ENCODE measurements at regions not wholly inside any gene's neighbourhood (a gene's known extent, or its start where the extent isn't known, plus 50 kb on each side); places are given as distances from the start of the nearest gene placed in this dataset.

DNA sequence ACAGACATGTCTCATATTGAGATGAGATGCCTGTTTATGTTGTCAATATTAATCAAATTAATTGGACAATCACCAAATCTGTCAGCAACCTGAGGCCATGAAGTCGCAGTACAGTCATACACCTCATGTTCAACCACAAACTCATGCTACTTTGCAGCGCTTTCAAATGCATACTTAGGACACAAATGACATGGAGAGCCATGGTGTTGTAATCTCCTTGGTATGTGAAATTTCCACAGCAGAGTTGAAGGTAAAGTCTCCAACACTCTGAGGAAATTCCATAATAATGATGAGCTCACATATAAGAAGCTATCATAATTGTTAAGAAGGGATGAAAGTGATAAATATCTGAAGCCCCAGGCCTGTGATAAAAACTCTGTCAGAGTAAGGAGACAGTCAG, 873.9 kb downstream of the MCTP2 start:
- Histone ChIP-seq H3K4me3 (no peak overlapping the region), H3K9me3 (replicated peaks in 1 of 3) (no peaks in the 10 kb centered on the region), H3K27me3 (no peaks in the 10 kb centered on the region), H3K36me3 (replicated peaks in 1 of 2) (no peaks in the 10 kb centered on the region), H3K4me1 (replicated peaks in 1 of 2) (no peaks in the 10 kb centered on the region), H3K27ac (no peak overlapping the region)
- no peak for DNase-seq
- 82 to 95% (median 92%) methylated on average over 2 of the region's 2 CpGs for WGBS, 4 donors
- TF ChIP-seq POLR2A (IDR thresholded peaks at IDR 0.05): no peak
- TF ChIP-seq, protein P1, sequence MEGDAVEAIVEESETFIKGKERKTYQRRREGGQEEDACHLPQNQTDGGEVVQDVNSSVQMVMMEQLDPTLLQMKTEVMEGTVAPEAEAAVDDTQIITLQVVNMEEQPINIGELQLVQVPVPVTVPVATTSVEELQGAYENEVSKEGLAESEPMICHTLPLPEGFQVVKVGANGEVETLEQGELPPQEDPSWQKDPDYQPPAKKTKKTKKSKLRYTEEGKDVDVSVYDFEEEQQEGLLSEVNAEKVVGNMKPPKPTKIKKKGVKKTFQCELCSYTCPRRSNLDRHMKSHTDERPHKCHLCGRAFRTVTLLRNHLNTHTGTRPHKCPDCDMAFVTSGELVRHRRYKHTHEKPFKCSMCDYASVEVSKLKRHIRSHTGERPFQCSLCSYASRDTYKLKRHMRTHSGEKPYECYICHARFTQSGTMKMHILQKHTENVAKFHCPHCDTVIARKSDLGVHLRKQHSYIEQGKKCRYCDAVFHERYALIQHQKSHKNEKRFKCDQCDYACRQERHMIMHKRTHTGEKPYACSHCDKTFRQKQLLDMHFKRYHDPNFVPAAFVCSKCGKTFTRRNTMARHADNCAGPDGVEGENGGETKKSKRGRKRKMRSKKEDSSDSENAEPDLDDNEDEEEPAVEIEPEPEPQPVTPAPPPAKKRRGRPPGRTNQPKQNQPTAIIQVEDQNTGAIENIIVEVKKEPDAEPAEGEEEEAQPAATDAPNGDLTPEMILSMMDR (IDR thresholded peaks at IDR 0.05): no peak
- intact Hi-C loops (cut with DNase I): no loop called here

DNA sequence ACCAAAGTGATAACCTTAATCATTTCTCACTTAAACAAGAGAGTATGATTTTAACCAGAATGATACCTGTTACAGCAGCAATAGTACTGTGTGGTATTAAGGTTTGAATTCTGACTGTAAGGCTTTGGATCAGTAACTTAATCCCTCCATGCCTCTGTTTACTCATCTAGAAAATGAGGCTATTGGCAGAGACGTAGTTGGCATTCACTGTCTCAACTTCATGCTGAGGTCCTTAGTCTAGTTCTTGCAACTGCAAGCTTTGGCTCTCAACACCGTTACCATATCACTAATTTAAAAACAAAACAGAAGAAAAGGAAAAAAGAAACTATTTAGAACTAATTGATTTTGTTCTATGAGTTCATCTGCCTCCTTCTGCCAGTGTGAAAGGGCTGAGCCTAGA, 875.4 kb downstream of the MCTP2 start:
- no peak for DNase-seq
- Histone ChIP-seq H3K9me3 (replicated peaks in 1 of 3) (no peaks in the 10 kb centered on the region), H3K27me3 (no peaks in the 10 kb centered on the region), H3K27ac (no peak overlapping the region), H3K36me3 (replicated peaks in 1 of 2) (no peaks in the 10 kb centered on the region), H3K4me3 (no peak overlapping the region), H3K4me1 (replicated peaks in 1 of 2) (no peaks in the 10 kb centered on the region)
- TF ChIP-seq POLR2A (IDR thresholded peaks at IDR 0.05): no peak
- TF ChIP-seq, protein P1 (IDR thresholded peaks at IDR 0.05): no peak
- WGBS, 4 donors: 74 to 83% (median 78%) methylated on average over 2 of the region's 2 CpGs
- intact Hi-C loops (cut with DNase I): no loop called here

DNA sequence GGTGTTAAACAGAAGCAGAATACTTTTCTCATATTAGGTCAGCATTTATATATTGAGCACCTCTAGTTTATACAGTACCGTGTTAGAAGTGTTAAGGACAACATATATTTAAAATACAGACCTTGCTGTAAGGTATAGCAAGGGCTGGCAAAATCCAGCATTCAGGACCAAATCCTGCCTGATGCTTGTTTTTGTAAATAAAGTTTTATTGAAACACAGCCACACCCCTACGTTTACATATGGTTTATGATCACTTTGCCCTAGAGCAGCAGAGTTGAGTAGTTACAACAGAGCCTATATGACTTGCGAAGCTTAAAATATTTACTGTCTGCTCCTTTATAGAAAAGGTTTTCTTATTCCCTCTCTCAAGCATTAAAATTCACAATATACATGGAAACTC, 877.3 kb downstream of the MCTP2 start:
- Histone ChIP-seq H3K27me3 (no peaks in the 10 kb centered on the region), H3K36me3 (replicated peaks in 1 of 2) (no peaks in the 10 kb centered on the region), H3K4me1 (replicated peaks in 1 of 2) (no peaks in the 10 kb centered on the region), H3K27ac (no peak overlapping the region), H3K4me3 (no peak overlapping the region), H3K9me3 (replicated peaks in 1 of 3) (no peaks in the 10 kb centered on the region)
- no peak for DNase-seq
- intact Hi-C loops (cut with DNase I): no loop called here
- 65 to 83% (median 76%) methylated on average over 3 of the region's 3 CpGs for WGBS, 4 donors
- TF ChIP-seq POLR2A (IDR thresholded peaks at IDR 0.05): no peak
- TF ChIP-seq, protein P1 (IDR thresholded peaks at IDR 0.05): no peak

DNA sequence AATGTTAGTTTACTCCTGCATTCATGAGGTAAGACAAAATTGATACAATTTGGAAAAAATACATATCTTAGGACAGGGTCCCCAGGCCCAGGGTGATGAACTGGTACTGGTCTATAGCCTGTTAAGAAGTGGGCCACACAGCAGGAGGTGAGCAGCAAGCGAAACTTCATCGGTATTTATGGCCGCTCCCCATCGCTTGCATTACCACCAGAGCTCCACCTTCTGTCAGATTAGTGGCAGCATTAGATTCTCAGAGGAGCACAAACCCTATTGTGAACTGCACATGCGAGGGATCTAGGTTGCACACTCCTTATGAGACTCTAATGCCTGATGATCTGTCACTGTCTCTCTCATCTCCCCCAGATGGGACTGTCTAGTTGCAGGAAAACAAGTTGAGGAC, 880.6 kb downstream of the MCTP2 start:
- WGBS, 4 donors: 88 to 94% (median 90%) methylated on average over 5 of the region's 5 CpGs
- intact Hi-C loops (cut with DNase I): no loop called here
- DNase-seq: no peak
- H3K36me3 ChIP-seq (replicated peaks in 1 of 2): no peaks in the 10 kb centered on the region
- TF ChIP-seq, protein P1 (IDR thresholded peaks at IDR 0.05): no peak
- no peak for TF ChIP-seq POLR2A (IDR thresholded peaks at IDR 0.05)
- no peak overlapping the region for H3K4me3 ChIP-seq
- no peaks in the 10 kb centered on the region for H3K4me1 ChIP-seq (replicated peaks in 1 of 2)
- no peaks in the 10 kb centered on the region for H3K9me3 ChIP-seq (replicated peaks in 1 of 3)
- H3K27ac ChIP-seq: no peak overlapping the region
- no peaks in the 10 kb centered on the region for H3K27me3 ChIP-seq
